DND-41 (cell line): ENCODE measurements at regions not wholly inside any gene's neighbourhood (a gene's known extent, or its start where the extent isn't known, plus 50 kb on each side); places are given as distances from the start of the nearest gene placed in this dataset.

Experiments
- EZH2 ChIP-seq: IDR thresholded peaks from 3 replicates; pipeline ENCODE4 v1.6.1; 2012; ENCODE audit warnings: borderline replicate concordance, low read depth, mild to moderate bottlenecking, moderate library complexity, low read length, inconsistent platforms; ENCODE audit not compliant: severe bottlenecking
- TF ChIP-seq, protein P1 (sequence below): IDR thresholded peaks from 2 replicates; pipeline ENCODE4 v1.5.1; 2012; ENCODE audit warnings: borderline replicate concordance, low read length, moderate library complexity, mild to moderate bottlenecking; ENCODE audit not compliant: poor library complexity, severe bottlenecking; ENCODE audit errors: extremely low read depth

DNA sequence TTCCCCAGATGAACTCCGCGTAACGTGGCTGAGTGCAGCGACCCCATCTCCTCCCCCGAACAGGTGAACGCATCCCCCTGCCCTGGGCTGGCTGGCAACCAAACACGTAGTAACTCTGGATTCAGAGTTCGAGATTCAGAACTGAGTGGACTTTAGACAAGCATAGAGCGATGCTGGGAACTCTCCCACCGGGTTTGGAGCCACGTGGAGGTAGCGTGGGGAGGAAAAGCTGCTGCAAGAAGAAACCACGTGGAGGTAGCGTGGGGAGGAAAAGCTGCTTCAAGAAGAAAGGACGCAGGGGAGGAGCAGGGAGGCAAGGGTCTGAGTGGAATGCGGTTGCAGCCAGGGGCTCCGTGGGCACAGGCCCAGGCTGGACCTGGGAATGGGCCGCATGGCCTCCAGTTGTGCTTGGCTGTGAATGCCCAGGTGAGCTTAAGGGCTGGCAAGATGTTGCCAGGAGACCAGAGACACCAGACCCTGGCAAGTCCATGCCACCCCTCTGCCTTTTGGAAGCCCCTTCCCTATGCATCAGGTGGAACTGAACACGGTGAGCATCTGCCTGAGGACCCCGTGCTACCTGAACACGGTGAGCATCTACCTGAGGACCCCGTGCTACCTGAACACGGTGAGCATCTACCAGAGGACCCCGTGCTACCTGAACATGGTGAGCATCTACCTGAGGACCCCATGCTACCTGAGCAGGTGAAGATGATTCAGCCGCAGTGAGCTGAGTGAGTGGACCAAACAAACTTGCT is 118.0 kb upstream of the FRMD1 start:
- TF ChIP-seq, protein P1, sequence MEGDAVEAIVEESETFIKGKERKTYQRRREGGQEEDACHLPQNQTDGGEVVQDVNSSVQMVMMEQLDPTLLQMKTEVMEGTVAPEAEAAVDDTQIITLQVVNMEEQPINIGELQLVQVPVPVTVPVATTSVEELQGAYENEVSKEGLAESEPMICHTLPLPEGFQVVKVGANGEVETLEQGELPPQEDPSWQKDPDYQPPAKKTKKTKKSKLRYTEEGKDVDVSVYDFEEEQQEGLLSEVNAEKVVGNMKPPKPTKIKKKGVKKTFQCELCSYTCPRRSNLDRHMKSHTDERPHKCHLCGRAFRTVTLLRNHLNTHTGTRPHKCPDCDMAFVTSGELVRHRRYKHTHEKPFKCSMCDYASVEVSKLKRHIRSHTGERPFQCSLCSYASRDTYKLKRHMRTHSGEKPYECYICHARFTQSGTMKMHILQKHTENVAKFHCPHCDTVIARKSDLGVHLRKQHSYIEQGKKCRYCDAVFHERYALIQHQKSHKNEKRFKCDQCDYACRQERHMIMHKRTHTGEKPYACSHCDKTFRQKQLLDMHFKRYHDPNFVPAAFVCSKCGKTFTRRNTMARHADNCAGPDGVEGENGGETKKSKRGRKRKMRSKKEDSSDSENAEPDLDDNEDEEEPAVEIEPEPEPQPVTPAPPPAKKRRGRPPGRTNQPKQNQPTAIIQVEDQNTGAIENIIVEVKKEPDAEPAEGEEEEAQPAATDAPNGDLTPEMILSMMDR = no peak
- no peak for TF ChIP-seq EZH2
